OCI-LY7 (cell line): ENCODE measurements at regions not wholly inside any gene's neighbourhood (a gene's known extent, or its start where the extent isn't known, plus 50 kb on each side); places are given as distances from the start of the nearest gene placed in this dataset.

ENCODE experiments used
- BruUV-seq: library from RNA; stranded (reverse); fragments of 400-500 nt; replicated peaks from 2 replicates; lab custom pipeline; 2021; lab: Mats Ljungman, UMichigan
- CTCF ChIA-PET: fragments of 300-600 bp; sonication (Branson Sonifier 250); formaldehyde crosslinking; loops from one replicate; lab custom pipeline; 2022; ENCODE audit warnings: antibody characterized with exemption; ENCODE audit not compliant: unreplicated experiment; lab: Charles Lee
- POLR2A ChIA-PET: fragments of 300-600 bp; sonication (Branson Sonifier 250); formaldehyde crosslinking; loops from one replicate; lab custom pipeline; 2022; ENCODE audit warnings: antibody characterized with exemption; lab: Charles Lee
- DNase-seq: peaks from one replicate; pipeline ENCODE4 v3.0.0-alpha.2; 2015; ENCODE audit warnings: low spot score
- H2AFZ ChIP-seq: fragments of 200-600 bp; sonication (generic), shearing (Covaris generic); 2 replicates; pipeline ENCODE4 v1.6.1; 2014; ENCODE audit warnings: mild to moderate bottlenecking, antibody characterized with exemption, low read length, moderate library complexity
- H3K27ac ChIP-seq: fragments of 200-600 bp; sonication (generic); 2 replicates; pipeline ENCODE4 v1.5.1; 2014; ENCODE audit warnings: mixed run types, low read depth, mild to moderate bottlenecking, moderate library complexity, low read length, inconsistent platforms; ENCODE audit not compliant: poor library complexity, severe bottlenecking
- H3K36me3 ChIP-seq: fragments of 200-600 bp; sonication (generic); 2 replicates; pipeline ENCODE4 v1.6.1; 2014; ENCODE audit warnings: mild to moderate bottlenecking, antibody characterized with exemption, low read length, moderate library complexity, mixed read lengths; ENCODE audit not compliant: insufficient read depth
- H3K4me1 ChIP-seq: fragments of 200-600 bp; sonication (generic); 2 replicates; pipeline ENCODE4 v1.5.1; 2014; ENCODE audit warnings: mild to moderate bottlenecking, low read length; ENCODE audit not compliant: insufficient read depth, poor library complexity, severe bottlenecking
- H3K4me2 ChIP-seq: fragments of 200-600 bp; sonication (generic); 2 replicates; pipeline ENCODE4 v1.6.1; 2014; ENCODE audit warnings: mild to moderate bottlenecking, low read length
- H3K4me3 ChIP-seq: fragments of 200-600 bp; sonication (generic); 2 replicates; pipeline ENCODE4 v1.5.1; 2014; ENCODE audit warnings: mild to moderate bottlenecking, low read depth, low read length; ENCODE audit not compliant: poor library complexity, severe bottlenecking
- H3K79me2 ChIP-seq: fragments of 200-600 bp; sonication (generic); 2 replicates; pipeline ENCODE4 v1.6.1; 2016; ENCODE audit warnings: low read depth, mild to moderate bottlenecking, low read length, moderate library complexity, mixed read lengths; ENCODE audit not compliant: insufficient read depth
- H3K9me2 ChIP-seq: fragments of 200-600 bp; sonication (generic); 2 replicates; pipeline ENCODE4 v1.6.1; 2016; ENCODE audit warnings: mild to moderate bottlenecking, low read length, mixed read lengths; ENCODE audit not compliant: insufficient read depth
- H3K9me3 ChIP-seq: fragments of 200-600 bp; sonication (generic); 2 replicates; pipeline ENCODE4 v1.6.1; 2014; ENCODE audit warnings: mild to moderate bottlenecking, mixed run types, low read length, mixed read lengths
- H4K20me1 ChIP-seq: fragments of 200-600 bp; sonication (generic); 2 replicates; pipeline ENCODE4 v1.6.1; 2014; ENCODE audit warnings: mild to moderate bottlenecking, antibody characterized with exemption, low read length, moderate library complexity, mixed read lengths; ENCODE audit not compliant: insufficient read depth
- CTCF ChIP-seq: fragments of 200-600 bp; sonication (generic); conservative IDR thresholded peaks from 2 replicates; pipeline ENCODE4 v1.5.1; 2014; ENCODE audit warnings: mild to moderate bottlenecking, antibody characterized with exemption, low read length, moderate library complexity, mixed read lengths
- EZH2phosphoT487 ChIP-seq: fragments of 200-600 bp; sonication (generic); IDR thresholded peaks from 2 replicates; pipeline ENCODE4 v1.6.1; 2018; ENCODE audit warnings: low read depth, borderline replicate concordance, mild to moderate bottlenecking, mixed run types, antibody characterized with exemption, low read length, moderate library complexity, mixed read lengths
- intact Hi-C: fragments of 100-400 bp; cut with micrococcal nuclease; formaldehyde crosslinking; loops from one replicate; pipeline ENCODE4 v1.10.0; 2022; ENCODE audit not compliant: unreplicated experiment

DNA sequence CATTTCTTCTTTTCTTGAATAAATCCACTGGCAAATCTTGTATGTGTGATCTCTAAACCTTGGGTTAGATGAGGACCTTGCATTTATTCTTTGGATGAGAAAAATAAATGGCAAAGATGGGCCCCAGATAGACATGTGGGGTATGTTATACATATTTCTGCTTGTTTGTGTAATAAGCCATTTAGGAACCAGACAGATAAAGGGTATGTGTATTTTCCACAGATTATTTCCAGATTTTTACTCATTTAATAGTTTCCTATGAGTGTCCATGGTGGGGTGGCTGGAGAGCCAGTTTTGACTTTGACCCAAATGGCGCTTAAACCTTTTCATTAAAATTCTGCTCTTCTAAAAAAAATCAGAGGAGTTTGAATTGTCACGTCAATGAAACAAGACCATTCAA, 102.8 kb downstream of the MYCN start:
- intact Hi-C loops: no loop called here
- no peak overlapping the region for H3K4me3 ChIP-seq
- ChIA-PET CTCF (no interaction called here), POLR2A (no interaction called here)
- H3K4me1 ChIP-seq: no peaks in the 10 kb centered on the region
- no TSS peak for BruUV-seq
- H3K4me2 ChIP-seq: no peak overlapping the region
- no peaks in the 10 kb centered on the region for H4K20me1 ChIP-seq
- DNase-seq: no peak
- no peaks in the 10 kb centered on the region for H3K9me2 ChIP-seq
- no peak overlapping the region for H2AFZ ChIP-seq
- H3K9me3 ChIP-seq: no peaks in the 10 kb centered on the region
- no peaks in the 10 kb centered on the region for H3K79me2 ChIP-seq
- no peak overlapping the region for H3K27ac ChIP-seq
- no peaks in the 10 kb centered on the region for H3K36me3 ChIP-seq
- TF ChIP-seq EZH2phosphoT487 (no peak), CTCF (no peak)

DNA sequence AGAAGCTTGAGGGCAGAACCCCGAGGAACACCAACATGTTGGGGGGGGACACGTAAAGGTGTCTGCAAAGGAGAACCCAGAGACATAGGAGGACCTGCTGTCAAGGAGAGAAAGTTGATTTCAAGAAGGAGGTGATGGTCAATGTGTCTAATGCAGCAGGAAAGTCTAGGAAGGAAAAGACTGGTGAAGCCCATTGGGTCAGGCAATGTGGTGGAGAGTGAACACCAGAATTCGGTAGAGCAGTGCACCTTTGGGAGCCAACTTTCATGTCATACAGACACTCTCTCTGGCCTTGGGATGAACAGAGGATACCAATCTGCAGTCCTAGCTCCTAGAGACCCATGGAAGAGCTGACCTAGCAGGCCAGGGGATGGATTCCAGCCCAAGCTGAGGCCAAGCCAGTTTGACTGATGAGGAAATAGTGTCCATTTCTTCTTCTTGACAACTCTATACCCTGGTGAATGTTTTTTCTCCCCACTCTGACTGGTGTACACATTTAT, 101.9 kb downstream of the MYCN start:
- DNase-seq: no peak
- no peaks in the 10 kb centered on the region for H3K9me2 ChIP-seq
- ChIA-PET CTCF (no interaction called here), POLR2A (no interaction called here)
- H2AFZ ChIP-seq: no peak overlapping the region
- intact Hi-C loops: no loop called here
- H4K20me1 ChIP-seq: no peaks in the 10 kb centered on the region
- H3K4me2 ChIP-seq: no peak overlapping the region
- H3K4me1 ChIP-seq: no peaks in the 10 kb centered on the region
- no peaks in the 10 kb centered on the region for H3K9me3 ChIP-seq
- no peak for TF ChIP-seq CTCF
- no peak for TF ChIP-seq EZH2phosphoT487
- H3K4me3 ChIP-seq: no peak overlapping the region
- no peak overlapping the region for H3K27ac ChIP-seq
- H3K36me3 ChIP-seq: no peaks in the 10 kb centered on the region
- no TSS peak for BruUV-seq
- H3K79me2 ChIP-seq: no peaks in the 10 kb centered on the region

DNA sequence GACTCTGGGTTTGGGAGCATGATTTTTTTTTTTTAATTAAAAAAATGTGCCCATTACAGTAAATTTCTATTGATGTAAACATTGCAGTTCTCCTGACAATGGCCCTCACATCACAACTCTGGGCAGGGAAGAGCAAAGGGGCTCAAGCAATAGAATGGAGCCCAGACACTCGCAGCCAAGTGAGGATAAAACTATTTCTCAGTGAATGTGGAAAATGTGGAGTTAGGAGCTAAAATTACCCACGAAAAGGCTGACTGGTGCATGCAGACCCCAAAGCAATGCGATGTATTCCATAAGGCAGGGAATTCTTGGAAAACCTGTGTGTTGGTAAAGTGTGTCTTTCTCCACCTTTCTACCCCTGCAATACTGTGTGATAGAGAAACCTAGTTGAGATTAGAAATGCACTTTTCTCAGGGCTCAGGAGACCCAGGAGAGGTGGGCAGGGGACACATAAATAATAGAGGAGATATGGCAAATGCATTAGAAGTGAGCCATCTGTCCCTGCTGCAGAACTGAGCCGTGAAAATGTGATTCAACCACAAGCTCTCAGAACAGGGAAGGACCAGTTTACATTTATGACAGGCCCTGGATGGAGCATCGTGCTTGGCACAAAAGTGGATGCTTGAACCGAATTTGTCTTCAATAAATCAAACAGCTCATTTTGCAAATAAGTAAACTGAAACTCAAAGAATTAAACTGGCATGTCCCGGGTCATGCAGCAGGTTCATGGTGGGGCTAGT, 100.1 kb downstream of the MYCN start:
- CTCF ChIA-PET: no interaction called here
- no peaks in the 10 kb centered on the region for H3K9me2 ChIP-seq
- H2AFZ ChIP-seq: no peak overlapping the region
- no peaks in the 10 kb centered on the region for H3K9me3 ChIP-seq
- no peaks in the 10 kb centered on the region for H3K79me2 ChIP-seq
- H3K4me1 ChIP-seq: no peaks in the 10 kb centered on the region
- intact Hi-C loops: no loop called here
- no peaks in the 10 kb centered on the region for H4K20me1 ChIP-seq
- H3K4me3 ChIP-seq: no peak overlapping the region
- H3K27ac ChIP-seq: no peak overlapping the region
- H3K36me3 ChIP-seq: no peaks in the 10 kb centered on the region
- POLR2A ChIA-PET: no interaction called here
- DNase-seq: no peak
- BruUV-seq: no TSS peak
- no peak overlapping the region for H3K4me2 ChIP-seq
- TF ChIP-seq CTCF: no peak
- no peak for TF ChIP-seq EZH2phosphoT487
